ENCODE measurements at regions not wholly inside any gene's neighbourhood (a gene's known extent, or its start where the extent isn't known, plus 50 kb on each side); places are given as distances from the start of the nearest gene placed in this dataset.

GRCh38 chr2:181367906-181368435 lies 89.2 kb upstream of the ITGA4 start:
- H3K27me3 ChIP-seq (ENCODE audit: control insufficient read depth in 4 of 4, insufficient read depth in 4 of 4, low read length in 3 of 4), result no peaks in the 10 kb centered on the region
- H3K27ac ChIP-seq (ENCODE audit: low read depth in 1 of 2, low read length in 2 of 2), result no peak overlapping the region
- H3K4me3 ChIP-seq (ENCODE audit: low read depth in 1 of 3, low read length in 3 of 3), result no peak overlapping the region
- H3K9me3 ChIP-seq (ENCODE audit: control insufficient read depth in 4 of 4, low read length in 3 of 4), result no peaks in the 10 kb centered on the region
- no peaks in the 10 kb centered on the region for H3K4me1 ChIP-seq (ENCODE audit: control insufficient read depth in 4 of 4, insufficient read depth in 4 of 4, low read length in 3 of 4)
- H3K9ac ChIP-seq (ENCODE audit: low read depth in 1 of 2, low read length in 2 of 2), result no peak overlapping the region
- TF ChIP-seq ATF3 (IDR thresholded peaks at IDR 0.05) (no peak), FOXA1 (IDR thresholded peaks at IDR 0.05) (no peak), NR2F2 (IDR thresholded peaks at IDR 0.05) (no peak), HNF4A (conservative IDR thresholded peaks at IDR 0.05) (no peak), TAF1 (conservative IDR thresholded peaks at IDR 0.05) (no peak), RAD21 (IDR thresholded peaks at IDR 0.05) (no peak), HNF4G (IDR thresholded peaks at IDR 0.05) (no peak), REST (IDR thresholded peaks at IDR 0.05) (no peak), ZBTB33 (IDR thresholded peaks at IDR 0.05) (no peak), RXRA (IDR thresholded peaks at IDR 0.05) (no peak), MAX (IDR thresholded peaks at IDR 0.05) (no peak), CTCF (IDR thresholded peaks at IDR 0.05; ENCODE audit: low read depth, low read length, missing input control) (no peak), EGR1 (IDR thresholded peaks at IDR 0.05; ENCODE audit: low read depth in 2 of 2) (no peak), GABPA (IDR thresholded peaks at IDR 0.05 in 1 of 2, conservative IDR thresholded peaks at IDR 0.05 in 1 of 2) (no peak), JUND (IDR thresholded peaks at IDR 0.05) (no peak), YY1 (IDR thresholded peaks at IDR 0.05) (no peak), SP1 (IDR thresholded peaks at IDR 0.05) (no peak), FOXA2 (IDR thresholded peaks at IDR 0.05) (no peak)
- WGBS, result 90% methylated on average over 2 of the region's 2 CpGs
- no peak for DNase-seq (ENCODE audit: low spot score)
- H3K36me3 ChIP-seq (ENCODE audit: control insufficient read depth in 4 of 4, insufficient read depth in 3 of 4, low read depth in 1 of 4, low read length in 3 of 4), result no peaks in the 10 kb centered on the region
